Vagina (tissue), 2 donors: ENCODE measurements at regions not wholly inside any gene's neighbourhood (a gene's known extent, or its start where the extent isn't known, plus 50 kb on each side); places are given as distances from the start of the nearest gene placed in this dataset.

Source experiments
- POLR2A ChIP-seq, 2 donors: fragments of 450-650 bp; IDR thresholded peaks; one replicate each; pipeline ENCODE4 v1.6.1; 2017; ENCODE audit warnings: antibody characterized with exemption in 2 of 2, mild to moderate bottlenecking in 2 of 2, moderate library complexity in 2 of 2
- POLR2AphosphoS5 ChIP-seq, 2 donors: sonication (generic); formaldehyde crosslinking; IDR thresholded peaks; one replicate each; pipeline ENCODE4 v1.9.0; 2017; ENCODE audit warnings: antibody characterized with exemption in 2 of 2, mild to moderate bottlenecking in 2 of 2, low read depth in 1 of 2; ENCODE audit not compliant: insufficient read depth in 1 of 2
- TF ChIP-seq, protein P1 (sequence below), 3 experiments: fragments of 450-650 bp in 2 of 3; fragments of 200-600 bp in 1 of 3; sonication (generic) in 1 of 3; IDR thresholded peaks; one replicate each; pipeline ENCODE4 v1.5.1; 2017 to 2019; ENCODE audit warnings: antibody characterized with exemption in 3 of 3, mild to moderate bottlenecking in 2 of 3, moderate library complexity in 2 of 3

DNA sequence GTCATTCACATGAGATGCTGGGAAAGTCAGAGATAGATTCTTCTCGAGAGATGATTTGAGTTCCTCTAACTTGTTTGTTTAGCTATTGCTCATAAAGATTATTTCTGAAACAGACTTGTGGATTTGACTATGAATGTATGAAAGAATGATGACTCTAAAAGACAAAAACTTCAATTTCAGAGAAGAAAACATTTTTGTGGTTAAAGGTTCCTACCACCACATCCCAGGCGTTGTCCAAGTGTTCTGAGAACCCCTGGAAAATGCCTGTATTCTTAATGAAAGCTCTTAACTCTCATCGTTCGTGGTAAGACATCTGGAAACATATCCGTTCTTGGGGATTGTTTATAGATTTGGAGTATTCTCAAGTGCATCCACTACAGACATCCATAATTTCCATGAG, 228.7 kb downstream of the BARHL2 start:
- TF ChIP-seq POLR2A (IDR thresholded peaks at IDR 0.05) (no peak), POLR2AphosphoS5 (IDR thresholded peaks at IDR 0.05; ENCODE audit: insufficient read depth in 1 of 2, low read depth in 1 of 2) (no peak)
- TF ChIP-seq, protein P1, sequence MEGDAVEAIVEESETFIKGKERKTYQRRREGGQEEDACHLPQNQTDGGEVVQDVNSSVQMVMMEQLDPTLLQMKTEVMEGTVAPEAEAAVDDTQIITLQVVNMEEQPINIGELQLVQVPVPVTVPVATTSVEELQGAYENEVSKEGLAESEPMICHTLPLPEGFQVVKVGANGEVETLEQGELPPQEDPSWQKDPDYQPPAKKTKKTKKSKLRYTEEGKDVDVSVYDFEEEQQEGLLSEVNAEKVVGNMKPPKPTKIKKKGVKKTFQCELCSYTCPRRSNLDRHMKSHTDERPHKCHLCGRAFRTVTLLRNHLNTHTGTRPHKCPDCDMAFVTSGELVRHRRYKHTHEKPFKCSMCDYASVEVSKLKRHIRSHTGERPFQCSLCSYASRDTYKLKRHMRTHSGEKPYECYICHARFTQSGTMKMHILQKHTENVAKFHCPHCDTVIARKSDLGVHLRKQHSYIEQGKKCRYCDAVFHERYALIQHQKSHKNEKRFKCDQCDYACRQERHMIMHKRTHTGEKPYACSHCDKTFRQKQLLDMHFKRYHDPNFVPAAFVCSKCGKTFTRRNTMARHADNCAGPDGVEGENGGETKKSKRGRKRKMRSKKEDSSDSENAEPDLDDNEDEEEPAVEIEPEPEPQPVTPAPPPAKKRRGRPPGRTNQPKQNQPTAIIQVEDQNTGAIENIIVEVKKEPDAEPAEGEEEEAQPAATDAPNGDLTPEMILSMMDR (IDR thresholded peaks at IDR 0.05) = no peak
